IMR-90 (cell line): ENCODE measurements at regions not wholly inside any gene's neighbourhood (a gene's known extent, or its start where the extent isn't known, plus 50 kb on each side); places are given as distances from the start of the nearest gene placed in this dataset.

Source experiments
- ATAC-seq: fragments of 200-7000 bp; cut with Tn5 transposase; 2 replicates; pipeline ENCODE4 v1.9.1; 2020; ENCODE audit warnings: low read depth, mild to moderate bottlenecking, moderate library complexity
- BruUV-seq: library from RNA; stranded (reverse); fragments of 400-500 nt; replicated peaks from 2 replicates; lab custom pipeline; 2021; lab: Mats Ljungman, UMichigan
- CTCF ChIA-PET: fragments of 300-600 bp; formaldehyde crosslinking; extraction: SDS; loops from one replicate; lab custom pipeline; 2021; ENCODE audit warnings: antibody characterized with exemption; lab: Yijun Ruan, JAX
- POLR2A ChIA-PET: fragments of 300-600 bp; sonication (Branson Sonifier 250); formaldehyde crosslinking; loops from one replicate; lab custom pipeline; 2022; ENCODE audit warnings: antibody characterized with exemption; ENCODE audit not compliant: unreplicated experiment; lab: Charles Lee
- DNase-seq: peaks from one replicate; pipeline ENCODE4 v3.0.0; 2013
- H2AFZ ChIP-seq: replicated peaks from 2 replicates; pipeline ENCODE3; 2013; ENCODE audit warnings: low read length, mild to moderate bottlenecking; ENCODE audit not compliant: poor library complexity
- H2AK5ac ChIP-seq: 2 replicates; pipeline ENCODE4 v1.6.1; 2013; ENCODE audit warnings: low read depth, low read length, inconsistent platforms
- H2AK9ac ChIP-seq: replicated peaks from 2 replicates; pipeline ENCODE3; 2013; ENCODE audit warnings: mild to moderate bottlenecking, low read depth, low read length, moderate library complexity; ENCODE audit not compliant: poor library complexity
- H2BK120ac ChIP-seq: 2 replicates; pipeline ENCODE4 v1.6.1; 2013; ENCODE audit warnings: low read depth, low read length, inconsistent platforms
- H2BK15ac ChIP-seq: 3 replicates; pipeline ENCODE4 v1.6.1; 2013; ENCODE audit warnings: low read depth, low read length, inconsistent platforms
- H2BK20ac ChIP-seq: 2 replicates; pipeline ENCODE4 v1.6.1; 2013; ENCODE audit warnings: low read depth, mild to moderate bottlenecking, inconsistent platforms, low read length, moderate library complexity
- H2BK5ac ChIP-seq: 2 replicates; pipeline ENCODE4 v1.6.1; 2013; ENCODE audit warnings: mild to moderate bottlenecking, low read depth, low read length, inconsistent platforms; ENCODE audit not compliant: poor library complexity, severe bottlenecking
- H3K14ac ChIP-seq: replicated peaks from 2 replicates; pipeline ENCODE4 v1.6.1; 2013; ENCODE audit warnings: low read depth, low read length, inconsistent platforms
- H3K18ac ChIP-seq: 2 replicates; pipeline ENCODE4 v1.6.1; 2013; ENCODE audit warnings: low read depth, low read length, control low read depth
- H3K23ac ChIP-seq: 2 replicates; pipeline ENCODE4 v1.6.1; 2013; ENCODE audit warnings: low read depth, low read length, inconsistent platforms
- H3K27ac ChIP-seq: 2 replicates; pipeline ENCODE4 v1.5.1; 2013; ENCODE audit warnings: mild to moderate bottlenecking, control low read depth, low read length; ENCODE audit not compliant: insufficient read depth
- H3K27me3 ChIP-seq: 2 replicates; pipeline ENCODE4 v1.6.1; 2013; ENCODE audit warnings: low read length; ENCODE audit not compliant: control insufficient read depth, insufficient read depth
- H3K36me3 ChIP-seq: 2 replicates; pipeline ENCODE4 v1.6.1; 2013; ENCODE audit warnings: low read length, mixed read lengths; ENCODE audit not compliant: control insufficient read depth, insufficient read depth
- H3K4ac ChIP-seq: 2 replicates; pipeline ENCODE4 v1.6.1; 2013; ENCODE audit warnings: low read depth, low read length, inconsistent platforms
- H3K4me1 ChIP-seq: 2 replicates; pipeline ENCODE4 v1.6.1; 2013; ENCODE audit warnings: low read length, mixed read lengths; ENCODE audit not compliant: control insufficient read depth, insufficient read depth
- H3K4me2 ChIP-seq: 2 replicates; pipeline ENCODE4 v1.6.1; 2013; ENCODE audit warnings: low read depth, mild to moderate bottlenecking, control low read depth, low read length, moderate library complexity
- H3K4me3 ChIP-seq: 2 replicates; pipeline ENCODE4 v1.5.1; 2013; ENCODE audit warnings: low read depth, mild to moderate bottlenecking, control low read depth, low read length, moderate library complexity; ENCODE audit not compliant: insufficient read depth
- H3K56ac ChIP-seq: 2 replicates; pipeline ENCODE4 v1.6.1; 2013; ENCODE audit warnings: low read length, inconsistent platforms; ENCODE audit not compliant: insufficient read depth; ENCODE audit errors: extremely low read depth
- H3K79me1 ChIP-seq, 2 experiments: 2 replicates each; pipeline ENCODE4 v1.6.1; 2013; ENCODE audit warnings: low read length in 2 of 2, inconsistent platforms in 1 of 2, low read depth in 1 of 2
- H3K9ac ChIP-seq: 2 replicates; pipeline ENCODE4 v1.6.1; 2013; ENCODE audit warnings: low read depth, low read length, control low read depth
- H3K9me1 ChIP-seq: 2 replicates; pipeline ENCODE4 v1.6.1; 2013; ENCODE audit warnings: low read length, inconsistent platforms; ENCODE audit not compliant: insufficient read depth
- H3K9me3 ChIP-seq: 2 replicates; pipeline ENCODE4 v1.6.1; 2013; ENCODE audit warnings: low read length; ENCODE audit not compliant: control insufficient read depth, insufficient read depth
- H4K20me1 ChIP-seq: 2 replicates; pipeline ENCODE4 v1.6.1; 2013; ENCODE audit warnings: low read length, inconsistent platforms; ENCODE audit not compliant: insufficient read depth
- H4K5ac ChIP-seq: 2 replicates; pipeline ENCODE4 v1.6.1; 2013; ENCODE audit warnings: mild to moderate bottlenecking, low read depth, low read length, control low read depth
- H4K8ac ChIP-seq, 2 experiments: 2 replicates each; pipeline ENCODE4 v1.6.1; 2013; ENCODE audit warnings: low read depth in 2 of 2, low read length in 2 of 2, control low read depth in 1 of 2, inconsistent platforms in 1 of 2
- H4K91ac ChIP-seq: 2 replicates; pipeline ENCODE4 v1.6.1; 2013; ENCODE audit warnings: low read depth, low read length, inconsistent platforms; ENCODE audit not compliant: insufficient read depth
- CEBPB ChIP-seq: IDR thresholded peaks from 2 replicates; pipeline ENCODE4 v1.6.1; 2012; ENCODE audit warnings: low read depth, low read length, improper control_type of control experiment
- FOS ChIP-seq: fragments of 150-350 bp; IDR thresholded peaks from 2 replicates; pipeline ENCODE4 v1.6.1; 2016; ENCODE audit warnings: low read depth, low read length
- MAZ ChIP-seq: IDR thresholded peaks from 2 replicates; pipeline ENCODE4 v1.6.1; 2012; ENCODE audit warnings: low read depth, mild to moderate bottlenecking, low read length, improper control_type of control experiment, moderate library complexity, borderline replicate concordance
- MXI1 ChIP-seq: IDR thresholded peaks from 2 replicates; pipeline ENCODE4 v1.6.1; 2012; ENCODE audit warnings: low read depth, mild to moderate bottlenecking, low read length, moderate library complexity, borderline replicate concordance
- WGBS, 2 experiments: methylation state at CpG; one replicate each; pipeline versions ENCODE4 v1.1.5 to v1.1.7; 2013; ENCODE audit warnings: missing lambda C conversion rate in 2 of 2; ENCODE audit not compliant: insufficient read length in 1 of 2; ENCODE audit errors: extremely low coverage in 2 of 2; 5-methylcytosine and 5-hydroxymethylcytosine counted together
- dilution Hi-C: fragments of 300-500 bp; cut with HindIII; formaldehyde crosslinking; loops from one replicate; pipeline ENCODE4 v1.14.3; 2018; ENCODE audit warnings: low sequenced_read_pairs; ENCODE audit not compliant: unreplicated experiment
- in situ Hi-C: fragments of 300-500 bp; cut with MboI; formaldehyde crosslinking; loops from 3 replicates; pipeline ENCODE4 v1.14.3; 2019; ENCODE audit warnings: low sequenced_read_pairs, inconsistent platforms, mixed read lengths
- intact Hi-C: fragments of 100-400 bp; cut with micrococcal nuclease; formaldehyde crosslinking; loops from 2 replicates; pipeline ENCODE4 v1.10.0; 2022

DNA sequence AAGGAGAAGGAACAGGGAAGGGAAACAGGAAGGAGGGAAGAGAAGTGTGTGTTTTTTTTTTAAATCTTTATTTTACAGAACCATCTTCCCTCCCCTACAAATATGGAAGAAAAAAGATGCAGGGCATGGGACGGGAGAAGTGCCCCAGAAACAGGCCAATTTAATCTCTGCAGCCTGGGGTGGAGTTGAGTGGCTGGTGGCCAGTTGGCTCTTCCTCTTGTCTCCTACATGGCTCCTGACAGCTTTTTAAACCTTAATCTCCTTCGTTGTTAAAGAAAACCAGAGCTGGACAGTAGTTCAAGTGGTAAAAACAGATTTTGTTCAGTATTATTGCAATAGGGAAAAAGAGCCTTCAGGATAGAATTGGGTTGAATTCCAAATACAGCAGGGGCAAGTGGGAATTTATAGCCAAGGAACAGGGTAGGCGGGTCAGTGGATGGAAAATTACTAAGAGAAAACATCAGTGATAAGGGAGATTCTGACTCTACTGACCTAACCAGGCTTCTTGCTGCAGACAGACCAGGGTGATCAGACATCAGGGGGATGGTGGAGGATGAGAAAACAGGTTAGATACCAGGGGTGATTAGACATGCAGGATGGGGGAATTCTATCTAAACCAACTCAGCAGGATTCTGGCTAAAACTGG is 125.1 kb upstream of the CLINT1 start:
- BruUV-seq: no TSS peak
- intact Hi-C loops: no loop called here
- H3K27me3 ChIP-seq: no peaks in the 10 kb centered on the region; the same call in 1 of the 2 replicates
- no peak overlapping the region for H3K9ac ChIP-seq
- no peak overlapping the region for H3K4ac ChIP-seq
- CTCF ChIA-PET: no interaction called here
- H2BK20ac ChIP-seq: no peak overlapping the region
- H4K91ac ChIP-seq: no peak overlapping the region
- H2AK5ac ChIP-seq: no peak overlapping the region
- no peak overlapping the region for H2AFZ ChIP-seq
- ATAC-seq: no peak
- POLR2A ChIA-PET: no interaction called here
- no peaks in the 10 kb centered on the region for H4K20me1 ChIP-seq
- H2BK5ac ChIP-seq: no peak overlapping the region
- no peak overlapping the region for H2BK120ac ChIP-seq
- H3K27ac ChIP-seq: no peak overlapping the region
- H3K4me1 ChIP-seq: no peaks in the 10 kb centered on the region
- H2BK15ac ChIP-seq: no peak overlapping the region
- H2AK9ac ChIP-seq: no peak overlapping the region
- H3K36me3 ChIP-seq: no peaks in the 10 kb centered on the region
- no peak for DNase-seq
- H3K79me1 ChIP-seq: no peaks in the 10 kb centered on the region
- no peak overlapping the region for H3K56ac ChIP-seq
- in situ Hi-C loops: no loop called here
- no peak overlapping the region for H3K14ac ChIP-seq
- no peaks in the 10 kb centered on the region for H3K9me3 ChIP-seq
- dilution Hi-C loops: no loop called here
- H3K23ac ChIP-seq: no peak overlapping the region
- H4K8ac ChIP-seq: no peak overlapping the region
- H3K18ac ChIP-seq: no peak overlapping the region
- H3K4me3 ChIP-seq: no peak overlapping the region
- H3K9me1 ChIP-seq: no peaks in the 10 kb centered on the region
- WGBS, 2 experiments: 20% methylated on average over 1 of the region's 3 CpGs; no CpG with 5 or more reads in 1 of the 2 experiments
- no peak overlapping the region for H4K5ac ChIP-seq
- H3K4me2 ChIP-seq: no peak overlapping the region
- TF ChIP-seq MAZ: no peak
- no peak for TF ChIP-seq MXI1
- no peak for TF ChIP-seq CEBPB
- no peak for TF ChIP-seq FOS
